Neutrophil (primary cell): ENCODE measurements at regions not wholly inside any gene's neighbourhood (a gene's known extent, or its start where the extent isn't known, plus 50 kb on each side); places are given as distances from the start of the nearest gene placed in this dataset.

Experiments used
- H3K27ac ChIP-seq: fragments of 200-600 bp; sonication (generic); 2 replicates; pipeline ENCODE4 v1.5.1; 2016; ENCODE audit warnings: mild to moderate bottlenecking, moderate library complexity
- H3K27me3 ChIP-seq: fragments of 200-600 bp; sonication (generic); 2 replicates; pipeline ENCODE4 v1.6.0; 2016; ENCODE audit warnings: mild to moderate bottlenecking
- H3K36me3 ChIP-seq: fragments of 200-600 bp; sonication (generic); 2 replicates; pipeline ENCODE4 v1.5.1; 2017
- H3K4me1 ChIP-seq, 2 experiments: fragments of 200-600 bp in 1 of 2; sonication (generic) in 1 of 2; 1 replicate in 1 of 2; 2 replicates in 1 of 2; pipeline versions ENCODE4 v1.5.1 to v1.6.1; 2013 to 2016; ENCODE audit warnings: low read depth in 1 of 2, low read length in 1 of 2, mild to moderate bottlenecking in 1 of 2, moderate library complexity in 1 of 2; ENCODE audit not compliant: control insufficient read depth in 1 of 2, insufficient read depth in 1 of 2
- H3K4me3 ChIP-seq, 2 experiments: fragments of 200-600 bp in 1 of 2; sonication (generic) in 1 of 2; 1 replicate in 1 of 2; 2 replicates in 1 of 2; pipeline ENCODE4 v1.5.1; 2013 to 2016; ENCODE audit warnings: low read depth in 1 of 2, low read length in 1 of 2, mild to moderate bottlenecking in 1 of 2, moderate library complexity in 1 of 2
- H3K9me3 ChIP-seq: fragments of 200-600 bp; sonication (generic); 2 replicates; pipeline ENCODE4 v1.5.1; 2016
- TF ChIP-seq, protein P1 (sequence below): fragments of 200-600 bp; sonication (generic); IDR thresholded peaks from 2 replicates; pipeline ENCODE4 v1.5.1; 2016; ENCODE audit warnings: antibody characterized with exemption

GRCh38 chr2:14132386-14132785 lies 500.1 kb upstream of the LRATD1 start:
- Histone ChIP-seq H3K4me3 (no peak overlapping the region), H3K36me3 (no peaks in the 10 kb centered on the region), H3K4me1 (no peaks in the 10 kb centered on the region)

GRCh38 chr2:14134771-14135170 lies 497.7 kb upstream of the LRATD1 start:
- no peak overlapping the region for H3K27ac ChIP-seq
- TF ChIP-seq, protein P1, sequence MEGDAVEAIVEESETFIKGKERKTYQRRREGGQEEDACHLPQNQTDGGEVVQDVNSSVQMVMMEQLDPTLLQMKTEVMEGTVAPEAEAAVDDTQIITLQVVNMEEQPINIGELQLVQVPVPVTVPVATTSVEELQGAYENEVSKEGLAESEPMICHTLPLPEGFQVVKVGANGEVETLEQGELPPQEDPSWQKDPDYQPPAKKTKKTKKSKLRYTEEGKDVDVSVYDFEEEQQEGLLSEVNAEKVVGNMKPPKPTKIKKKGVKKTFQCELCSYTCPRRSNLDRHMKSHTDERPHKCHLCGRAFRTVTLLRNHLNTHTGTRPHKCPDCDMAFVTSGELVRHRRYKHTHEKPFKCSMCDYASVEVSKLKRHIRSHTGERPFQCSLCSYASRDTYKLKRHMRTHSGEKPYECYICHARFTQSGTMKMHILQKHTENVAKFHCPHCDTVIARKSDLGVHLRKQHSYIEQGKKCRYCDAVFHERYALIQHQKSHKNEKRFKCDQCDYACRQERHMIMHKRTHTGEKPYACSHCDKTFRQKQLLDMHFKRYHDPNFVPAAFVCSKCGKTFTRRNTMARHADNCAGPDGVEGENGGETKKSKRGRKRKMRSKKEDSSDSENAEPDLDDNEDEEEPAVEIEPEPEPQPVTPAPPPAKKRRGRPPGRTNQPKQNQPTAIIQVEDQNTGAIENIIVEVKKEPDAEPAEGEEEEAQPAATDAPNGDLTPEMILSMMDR, result no peak
- no peaks in the 10 kb centered on the region for H3K4me1 ChIP-seq
- no peaks in the 10 kb centered on the region for H3K36me3 ChIP-seq
- H3K4me3 ChIP-seq, result no peak overlapping the region
- no peaks in the 10 kb centered on the region for H3K9me3 ChIP-seq
- no peaks in the 10 kb centered on the region for H3K27me3 ChIP-seq

More at GRCh38 chr2:14132386-14132785, 500.1 kb upstream of the LRATD1 start:
- no peak overlapping the region for H3K27ac ChIP-seq
- no peaks in the 10 kb centered on the region for H3K9me3 ChIP-seq
- H3K27me3 ChIP-seq, result no peaks in the 10 kb centered on the region
- TF ChIP-seq, protein P1, result no peak

GRCh38 chr2:14136030-14136429 lies 496.5 kb upstream of the LRATD1 start:
- H3K27me3 ChIP-seq, result no peaks in the 10 kb centered on the region
- H3K4me3 ChIP-seq, result no peak overlapping the region
- no peaks in the 10 kb centered on the region for H3K36me3 ChIP-seq
- no peaks in the 10 kb centered on the region for H3K9me3 ChIP-seq
- no peaks in the 10 kb centered on the region for H3K4me1 ChIP-seq
- no peak overlapping the region for H3K27ac ChIP-seq
- TF ChIP-seq, protein P1, result no peak

DNA sequence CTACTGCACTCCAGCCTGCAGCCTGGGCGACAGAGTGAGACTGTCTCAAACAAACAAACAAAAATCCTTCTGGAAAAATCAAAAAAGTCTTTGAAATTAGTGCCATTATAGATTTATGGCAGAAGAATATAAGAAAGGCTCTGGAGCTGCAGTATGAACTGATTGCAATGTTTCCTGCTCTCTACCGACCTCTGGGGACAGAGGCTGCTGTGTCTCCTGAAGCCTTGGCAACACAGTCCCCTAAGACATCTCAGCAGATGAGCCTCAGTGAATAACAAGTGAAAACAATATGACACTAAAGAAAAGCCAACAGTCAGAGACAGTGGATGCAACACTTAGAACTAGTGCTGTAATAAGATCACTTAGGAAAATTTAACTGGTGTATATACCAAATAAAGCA lies 494.9 kb upstream of the LRATD1 start:
- Histone ChIP-seq H3K27me3 (no peaks in the 10 kb centered on the region), H3K9me3 (no peaks in the 10 kb centered on the region), H3K27ac (no peak overlapping the region), H3K4me3 (no peak overlapping the region), H3K36me3 (no peaks in the 10 kb centered on the region), H3K4me1 (no peaks in the 10 kb centered on the region)
- TF ChIP-seq, protein P1, result no peak

GRCh38 chr2:14140009-14140550 lies 492.4 kb upstream of the LRATD1 start:
- Histone ChIP-seq H3K9me3 (no peaks in the 10 kb centered on the region), H3K27ac (no peak overlapping the region), H3K4me1 (no peaks in the 10 kb centered on the region), H3K36me3 (no peaks in the 10 kb centered on the region), H3K4me3 (no peak overlapping the region), H3K27me3 (no peaks in the 10 kb centered on the region)
- TF ChIP-seq, protein P1, result no peak

GRCh38 chr2:14143435-14143834 lies 489.1 kb upstream of the LRATD1 start:
- H3K9me3 ChIP-seq, result no peaks in the 10 kb centered on the region
- H3K4me3 ChIP-seq, result no peak overlapping the region
- TF ChIP-seq, protein P1, result no peak
- no peaks in the 10 kb centered on the region for H3K27me3 ChIP-seq
- no peaks in the 10 kb centered on the region for H3K36me3 ChIP-seq
- H3K4me1 ChIP-seq, result no peaks in the 10 kb centered on the region
- H3K27ac ChIP-seq, result no peak overlapping the region
